ENCODE measurements at regions not wholly inside any gene's neighbourhood (a gene's known extent, or its start where the extent isn't known, plus 50 kb on each side); places are given as distances from the start of the nearest gene placed in this dataset.
"Not testable (repeated sequence)": the region's sequence is repeated elsewhere in the genome, so short reads cannot be mapped to it uniquely, and the experiment has no call there.

GRCh38 chr9:24828687-24829086 is 283.0 kb upstream of the IZUMO3 start:
- no peak for DNase-seq

GRCh38 chr9:24824607-24825006 is 278.9 kb upstream of the IZUMO3 start:
- DNase-seq: no peak

DNA sequence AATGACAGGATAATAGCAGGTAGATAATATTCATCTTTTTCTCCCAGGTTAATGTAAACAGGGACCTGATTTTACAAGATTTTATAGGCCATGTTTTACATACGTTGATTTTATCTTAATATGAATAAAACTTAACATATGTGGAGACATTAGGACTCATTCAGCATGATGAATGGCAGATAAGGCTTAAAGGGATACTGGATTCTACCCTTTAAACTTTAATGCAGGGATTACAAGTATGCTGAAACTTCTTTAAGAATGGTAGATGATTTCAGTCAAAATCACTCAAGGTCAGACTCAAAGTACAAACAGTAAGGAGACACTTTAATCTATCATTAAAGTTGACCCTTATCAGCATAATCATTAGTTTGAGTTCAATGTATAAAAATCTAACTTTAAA is 274.5 kb upstream of the IZUMO3 start:
- no peak for DNase-seq

DNA sequence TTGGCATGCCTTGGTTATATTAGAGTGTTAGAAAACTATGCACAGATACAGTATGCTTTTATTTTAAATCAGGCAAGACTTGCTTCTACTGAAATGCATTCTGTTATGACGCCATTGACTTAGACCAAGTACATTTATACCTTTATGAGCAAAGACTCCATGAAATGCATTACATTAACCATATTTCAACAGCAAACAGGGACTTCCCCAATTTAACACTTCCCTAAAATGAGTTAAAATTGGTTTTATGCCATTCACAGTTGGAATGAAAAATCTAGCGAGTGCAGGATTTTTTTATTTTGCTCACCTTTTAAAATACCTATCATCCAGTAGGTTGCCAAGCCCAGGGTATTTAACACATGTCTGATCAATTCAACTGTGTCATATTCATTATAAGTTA is 272.1 kb upstream of the IZUMO3 start:
- DNase-seq: no peak

DNA sequence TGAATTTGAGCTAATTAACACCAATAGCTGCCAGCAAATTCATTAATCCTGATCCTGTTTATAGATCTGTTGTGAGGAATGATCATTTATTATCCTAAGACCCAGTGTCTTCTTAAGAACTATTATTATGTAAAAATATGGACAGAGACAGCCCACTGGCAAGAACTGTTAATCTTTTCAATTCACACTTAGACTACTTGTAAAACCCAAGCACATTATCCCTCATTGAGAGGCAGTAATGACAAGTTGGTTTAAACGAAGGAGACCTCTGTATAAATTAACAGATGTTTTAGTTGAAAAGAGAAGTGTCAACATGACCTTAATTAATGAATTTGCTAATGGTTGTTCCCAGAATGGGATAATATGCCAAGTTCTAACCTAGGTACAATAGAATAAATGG is 270.3 kb upstream of the IZUMO3 start:
- no peak for DNase-seq

- DNase-seq: no peak
These were observed 255.6 kb upstream of the IZUMO3 start for GRCh38 chr9:24801344-24801743.

DNA sequence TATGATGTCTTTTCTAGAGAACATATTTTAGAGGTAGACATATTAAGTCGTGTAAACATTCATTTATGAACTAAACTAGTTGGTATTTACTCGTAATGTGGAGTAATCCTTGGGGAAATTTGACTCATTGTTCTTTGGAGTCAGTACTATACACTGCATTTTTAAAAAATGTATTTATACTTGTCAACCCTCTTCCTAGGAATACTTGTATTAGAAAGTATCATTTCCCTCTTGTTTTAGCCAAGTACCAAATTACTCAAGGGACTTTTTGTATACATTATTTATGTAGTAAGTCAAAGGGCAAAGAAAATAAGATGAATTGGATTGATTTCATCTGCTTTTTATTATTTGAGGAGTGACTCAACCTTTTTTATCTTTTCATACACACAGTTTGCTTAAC is 248.1 kb upstream of the IZUMO3 start:
- DNase-seq: peak; percentile 34

DNA sequence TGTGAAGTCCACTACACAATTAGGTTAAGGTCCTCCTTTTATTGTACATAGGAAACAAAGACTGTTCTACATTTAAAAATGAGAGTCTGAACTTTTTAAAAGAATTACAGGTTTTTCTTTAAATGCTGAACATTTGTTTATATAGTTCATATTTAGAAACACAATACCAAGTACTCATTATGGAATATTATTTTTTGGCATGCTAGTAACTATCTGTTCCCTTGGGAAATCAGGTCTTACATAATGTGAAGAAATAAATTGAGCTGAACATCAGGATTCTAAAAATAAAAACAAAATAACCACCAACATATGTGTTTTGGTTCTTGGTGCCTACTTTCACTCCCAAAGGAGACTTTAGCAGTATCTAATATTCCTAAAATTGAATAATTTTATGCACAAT is 230.5 kb upstream of the IZUMO3 start:
- no peak for DNase-seq

DNA sequence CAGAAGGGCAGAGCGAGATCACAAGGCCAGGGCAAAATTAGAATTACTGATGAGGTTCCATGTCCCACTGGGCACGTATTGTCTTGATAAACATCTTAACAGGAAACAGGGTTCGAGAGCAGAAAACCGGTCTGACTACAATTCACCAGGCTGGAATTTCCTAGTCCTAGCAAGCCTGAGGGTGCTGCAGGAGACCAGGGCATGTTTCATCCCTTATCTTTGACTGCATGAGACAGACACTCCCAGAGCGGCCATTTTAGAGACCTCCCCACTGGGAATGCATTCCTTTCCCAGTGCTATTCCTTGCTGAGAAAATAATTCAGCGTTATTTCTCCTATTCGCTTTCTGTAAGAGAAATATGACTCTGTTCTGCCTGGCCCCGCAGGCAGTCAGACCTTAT is 228.5 kb upstream of the IZUMO3 start:
- not testable (repeated sequence) for DNase-seq

DNA sequence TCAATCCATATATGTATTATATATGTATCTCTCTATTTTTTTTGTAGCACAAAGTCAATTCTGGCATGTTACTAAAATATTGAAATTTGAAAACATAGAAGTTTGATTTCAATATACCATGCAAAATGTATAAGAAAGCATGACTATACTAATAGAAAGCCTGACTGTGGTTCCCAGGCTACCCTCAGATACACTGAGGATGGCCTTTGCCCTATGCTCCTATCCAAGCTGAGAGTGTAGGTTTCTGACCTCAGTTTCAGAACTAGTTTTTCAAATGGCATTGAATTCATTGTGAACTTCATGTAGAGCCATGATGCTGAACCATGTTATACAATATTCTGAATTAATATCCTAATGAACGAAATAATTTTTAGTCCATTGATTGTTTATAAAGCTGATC is 220.4 kb upstream of the IZUMO3 start:
- no peak for DNase-seq

GRCh38 chr9:24765025-24765756 is 219.5 kb upstream of the IZUMO3 start:
- no peak for DNase-seq

DNA sequence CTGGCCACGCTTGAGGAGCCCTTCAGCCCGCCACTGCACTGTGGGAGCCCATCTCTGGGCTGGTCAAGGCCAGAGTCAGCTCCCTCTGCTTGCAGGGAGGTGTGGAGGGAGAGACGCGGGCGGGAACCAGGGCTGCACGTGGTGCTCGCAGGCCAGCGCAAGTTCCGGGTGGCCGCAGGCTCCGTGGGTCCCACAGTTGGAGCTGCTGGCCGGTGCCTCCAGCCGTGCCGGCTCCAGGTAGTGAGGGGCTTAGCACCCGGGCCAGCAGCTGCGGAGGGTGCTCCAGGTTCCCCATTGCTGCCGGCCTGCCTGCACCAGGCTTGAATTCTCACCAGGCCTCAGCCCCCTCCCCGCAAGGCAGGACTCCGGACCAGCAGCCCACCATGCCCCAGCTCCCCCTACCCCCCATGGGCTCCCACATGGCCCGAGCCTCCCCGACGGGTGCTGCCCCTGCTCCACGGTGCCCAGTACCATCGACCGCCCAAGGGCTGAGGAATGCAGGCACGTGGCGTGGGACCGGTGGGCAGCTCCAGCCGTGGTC is 192.8 kb upstream of the IZUMO3 start:
- DNase-seq: no peak

- no peak for DNase-seq
These were observed 186.1 kb upstream of the IZUMO3 start for GRCh38 chr9:24731754-24732153.

DNA sequence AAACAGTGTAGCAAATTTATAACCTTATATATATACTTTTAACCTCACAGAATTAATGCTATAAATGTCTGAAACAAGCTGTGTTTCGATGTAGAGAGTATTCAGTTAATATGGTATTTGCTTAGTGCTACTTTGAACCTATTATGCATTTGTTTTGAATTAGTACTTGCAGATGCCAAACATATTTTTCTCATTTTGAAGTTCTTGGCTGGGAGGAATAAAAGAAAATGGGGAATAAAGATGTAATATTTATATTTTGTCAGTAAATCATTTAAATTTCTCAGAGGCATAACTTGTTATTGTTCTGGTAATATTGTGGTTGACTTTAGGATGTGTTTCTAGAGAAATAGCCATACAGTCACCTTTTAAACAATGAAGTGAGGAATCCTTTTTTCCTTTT is 175.9 kb upstream of the IZUMO3 start:
- DNase-seq: no peak

- no peak for DNase-seq
These were observed 166.5 kb upstream of the IZUMO3 start for GRCh38 chr9:24712206-24712605.

- DNase-seq: no peak
These were observed 163.1 kb upstream of the IZUMO3 start for GRCh38 chr9:24708814-24709213.

- DNase-seq: no peak
These were observed 153.3 kb upstream of the IZUMO3 start for GRCh38 chr9:24698881-24699518.

DNA sequence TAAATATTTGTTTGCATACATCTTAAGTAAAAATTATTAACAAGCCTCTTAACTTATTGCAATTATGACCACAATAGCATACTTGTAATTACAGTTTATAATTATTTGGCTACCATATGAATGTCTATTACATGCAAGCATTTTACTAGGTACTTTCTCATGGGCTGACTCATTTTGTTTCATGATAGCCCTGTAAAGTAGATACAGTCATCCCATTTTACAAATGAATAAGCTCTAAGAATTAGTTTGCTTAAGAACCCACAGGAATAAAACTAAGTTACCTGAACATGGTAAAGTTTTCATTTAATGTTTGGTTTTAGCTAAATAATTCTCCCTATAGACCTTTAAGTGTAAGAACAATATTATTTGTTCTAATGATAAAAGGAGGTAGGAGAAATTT is 126.6 kb upstream of the IZUMO3 start:
- no peak for DNase-seq

GRCh38 chr9:24657387-24657786 is 111.7 kb upstream of the IZUMO3 start:
- no peak for DNase-seq

DNA sequence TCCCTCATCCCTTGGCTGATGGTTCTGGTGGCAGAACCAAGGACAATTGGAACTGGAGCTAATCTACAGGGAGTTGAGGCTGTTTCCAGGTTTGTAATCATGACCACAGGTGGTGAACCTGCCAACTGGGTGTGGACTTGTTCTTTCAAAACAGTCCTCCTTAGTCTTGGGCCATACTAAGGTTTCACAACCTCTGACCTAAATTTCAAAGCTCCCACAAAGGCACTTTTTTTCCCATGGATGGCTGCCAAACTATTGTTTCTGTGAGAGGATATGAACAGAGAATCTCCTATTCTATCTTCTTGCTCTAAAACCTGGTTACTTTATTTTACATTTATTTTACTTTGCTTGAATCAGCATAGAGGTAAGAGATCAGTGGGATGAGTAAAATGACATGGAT is 106.5 kb upstream of the IZUMO3 start:
- DNase-seq: no peak

GRCh38 chr9:24628809-24629208 is 83.1 kb upstream of the IZUMO3 start:
- DNase-seq: not testable (repeated sequence)

DNA sequence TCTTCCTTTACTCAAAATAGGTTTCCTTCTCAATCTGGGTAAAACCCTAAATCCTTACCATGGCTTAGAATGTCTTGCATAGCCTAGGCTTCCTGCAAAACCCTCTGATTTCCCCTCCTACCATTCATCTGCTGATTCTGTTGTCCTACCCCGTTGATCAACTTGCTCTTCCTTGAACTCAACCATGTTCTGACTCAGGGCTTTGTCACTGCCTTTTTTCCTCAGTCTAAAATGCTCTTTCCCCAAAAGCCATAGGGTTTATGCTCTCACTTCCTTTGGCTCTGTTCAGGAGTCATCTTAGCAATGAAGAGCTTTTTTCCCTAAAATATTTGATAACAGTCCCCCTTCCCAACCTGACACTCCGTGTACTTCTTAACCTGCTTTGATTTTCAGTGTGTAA is 79.4 kb upstream of the IZUMO3 start:
- DNase-seq: no peak

- no peak for DNase-seq
These were observed 78.8 kb upstream of the IZUMO3 start for GRCh38 chr9:24624481-24624880.

DNA sequence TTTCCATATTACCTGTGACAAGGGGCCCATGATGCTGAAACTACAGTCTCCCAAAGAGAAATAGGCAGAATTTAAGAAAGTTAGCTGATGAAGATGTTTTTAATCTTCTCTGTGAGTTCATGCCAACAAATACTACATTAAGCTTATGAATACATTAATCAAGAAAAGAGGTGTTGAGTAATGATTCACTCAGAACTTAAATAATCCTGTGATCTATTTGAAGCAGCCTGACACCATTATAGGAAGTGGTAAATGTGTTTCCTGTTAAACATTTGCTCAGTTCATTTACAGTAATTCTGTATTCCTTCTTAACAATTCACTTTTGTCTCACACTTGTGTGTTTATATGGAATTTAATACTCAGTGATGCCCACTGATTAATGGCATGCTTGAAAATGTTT is 75.0 kb upstream of the IZUMO3 start:
- no peak for DNase-seq

All from fibroblast of skin of back (primary cell).